ENCODE measurements at regions not wholly inside any gene's neighbourhood (a gene's known extent, or its start where the extent isn't known, plus 50 kb on each side); places are given as distances from the start of the nearest gene placed in this dataset.

- Histone ChIP-seq H3F3A (ENCODE audit: insufficient read depth, low read length) (no peaks in the 10 kb centered on the region), H3K9ac (ENCODE audit: low read length) (no peak overlapping the region), H2AFZ (ENCODE audit: low read length) (no peak overlapping the region), H3K4me1 (ENCODE audit: low read length) (no peaks in the 10 kb centered on the region), H3K4me2 (ENCODE audit: low read depth, low read length) (no peak overlapping the region), H3K4me3 (ENCODE audit: low read length) (no peak overlapping the region), H4K20me1 (ENCODE audit: insufficient read depth, low read length) (no peaks in the 10 kb centered on the region), H3K36me3 (replicated peaks; ENCODE audit: insufficient read depth, low read length) (no peaks in the 10 kb centered on the region), H3K9me3 (replicated peaks; ENCODE audit: insufficient read depth, low read length) (no peaks in the 10 kb centered on the region), H3K27me3 (replicated peaks; ENCODE audit: insufficient read depth, low read length) (no peaks in the 10 kb centered on the region), H3K27ac (ENCODE audit: low read length) (no peak overlapping the region), H3K9me2 (replicated peaks; ENCODE audit: insufficient read depth, low read length) (no peaks in the 10 kb centered on the region), H3K79me2 (ENCODE audit: low read length) (no peaks in the 10 kb centered on the region)
- TF ChIP-seq EZH2phosphoT487 (IDR thresholded peaks at IDR 0.05; ENCODE audit: low read length) (no peak), CTCF (IDR thresholded peaks at IDR 0.05; ENCODE audit: low read length) (no peak), EZH2 (optimal IDR thresholded peaks at IDR 0.05; ENCODE audit: low read depth, low read length) (no peak)
- no peak for DNase-seq
These were observed 557.0 kb upstream of the CNTNAP5 start for GRCh38 chr2:123468071-123468470.

GRCh38 chr2:123481406-123481805, 543.7 kb upstream of the CNTNAP5 start:
- no peak for DNase-seq
- Histone ChIP-seq H3K27me3 (replicated peaks; ENCODE audit: insufficient read depth, low read length) (no peaks in the 10 kb centered on the region), H3K4me1 (ENCODE audit: low read length) (no peaks in the 10 kb centered on the region), H2AFZ (ENCODE audit: low read length) (no peak overlapping the region), H3K9me2 (replicated peaks; ENCODE audit: insufficient read depth, low read length) (no peaks in the 10 kb centered on the region), H3K27ac (ENCODE audit: low read length) (no peak overlapping the region), H3F3A (ENCODE audit: insufficient read depth, low read length) (no peaks in the 10 kb centered on the region), H3K4me3 (ENCODE audit: low read length) (no peak overlapping the region), H3K9me3 (replicated peaks; ENCODE audit: insufficient read depth, low read length) (no peaks in the 10 kb centered on the region), H4K20me1 (ENCODE audit: insufficient read depth, low read length) (no peaks in the 10 kb centered on the region), H3K79me2 (ENCODE audit: low read length) (no peaks in the 10 kb centered on the region), H3K36me3 (replicated peaks; ENCODE audit: insufficient read depth, low read length) (no peaks in the 10 kb centered on the region), H3K4me2 (ENCODE audit: low read depth, low read length) (no peak overlapping the region), H3K9ac (ENCODE audit: low read length) (no peak overlapping the region)
- TF ChIP-seq EZH2phosphoT487 (IDR thresholded peaks at IDR 0.05; ENCODE audit: low read length): no peak
- no peak for TF ChIP-seq EZH2 (optimal IDR thresholded peaks at IDR 0.05; ENCODE audit: low read depth, low read length)
- no peak for TF ChIP-seq CTCF (IDR thresholded peaks at IDR 0.05; ENCODE audit: low read length)

DNA sequence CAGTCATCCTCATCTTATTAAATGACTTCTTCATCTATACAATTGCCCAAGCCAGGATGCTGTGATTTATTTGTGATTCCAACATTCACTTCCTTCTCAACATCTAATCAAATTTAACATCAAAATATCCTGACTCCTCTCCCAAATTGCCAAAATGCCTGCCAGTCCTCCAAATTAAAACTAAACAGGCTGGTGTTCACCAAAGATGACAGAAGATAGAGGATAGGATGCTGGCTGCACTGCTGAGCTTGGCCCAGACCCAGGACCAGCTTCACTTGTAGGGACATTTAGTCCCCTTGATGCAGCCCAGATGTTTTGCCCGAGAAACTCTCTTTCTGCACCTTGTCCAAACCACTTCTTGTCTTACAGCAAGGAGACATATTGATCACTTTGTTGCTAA, 540.0 kb upstream of the CNTNAP5 start:
- Histone ChIP-seq H3K27me3 (replicated peaks; ENCODE audit: insufficient read depth, low read length) (no peaks in the 10 kb centered on the region), H3K9me3 (replicated peaks; ENCODE audit: insufficient read depth, low read length) (no peaks in the 10 kb centered on the region), H3K27ac (ENCODE audit: low read length) (no peak overlapping the region), H4K20me1 (ENCODE audit: insufficient read depth, low read length) (no peaks in the 10 kb centered on the region), H3K9me2 (replicated peaks; ENCODE audit: insufficient read depth, low read length) (no peaks in the 10 kb centered on the region), H3K4me2 (ENCODE audit: low read depth, low read length) (no peak overlapping the region), H3K9ac (ENCODE audit: low read length) (no peak overlapping the region), H3F3A (ENCODE audit: insufficient read depth, low read length) (no peaks in the 10 kb centered on the region), H3K36me3 (replicated peaks; ENCODE audit: insufficient read depth, low read length) (no peaks in the 10 kb centered on the region), H3K4me1 (ENCODE audit: low read length) (no peaks in the 10 kb centered on the region), H2AFZ (ENCODE audit: low read length) (no peak overlapping the region), H3K4me3 (ENCODE audit: low read length) (no peak overlapping the region), H3K79me2 (ENCODE audit: low read length) (no peaks in the 10 kb centered on the region)
- TF ChIP-seq EZH2phosphoT487 (IDR thresholded peaks at IDR 0.05; ENCODE audit: low read length) (no peak), EZH2 (optimal IDR thresholded peaks at IDR 0.05; ENCODE audit: low read depth, low read length) (no peak), CTCF (IDR thresholded peaks at IDR 0.05; ENCODE audit: low read length) (no peak)
- DNase-seq: no peak
